Hematopoietic multipotent progenitor cell treated with erythropoietin and hydrocortisone succinate and interleukin-3 and kit ligand, for 17 days (in vitro differentiated cells): ENCODE measurements at regions not wholly inside any gene's neighbourhood (a gene's known extent, or its start where the extent isn't known, plus 50 kb on each side); places are given as distances from the start of the nearest gene placed in this dataset.
"Not testable (repeated sequence)": the region's sequence is repeated elsewhere in the genome, so short reads cannot be mapped to it uniquely, and the experiment has no call there.

ENCODE experiments used
- DNase-seq: peaks from one replicate; pipeline ENCODE4 v3.0.0-alpha.2; 2015; ENCODE audit warnings: low spot score

DNA sequence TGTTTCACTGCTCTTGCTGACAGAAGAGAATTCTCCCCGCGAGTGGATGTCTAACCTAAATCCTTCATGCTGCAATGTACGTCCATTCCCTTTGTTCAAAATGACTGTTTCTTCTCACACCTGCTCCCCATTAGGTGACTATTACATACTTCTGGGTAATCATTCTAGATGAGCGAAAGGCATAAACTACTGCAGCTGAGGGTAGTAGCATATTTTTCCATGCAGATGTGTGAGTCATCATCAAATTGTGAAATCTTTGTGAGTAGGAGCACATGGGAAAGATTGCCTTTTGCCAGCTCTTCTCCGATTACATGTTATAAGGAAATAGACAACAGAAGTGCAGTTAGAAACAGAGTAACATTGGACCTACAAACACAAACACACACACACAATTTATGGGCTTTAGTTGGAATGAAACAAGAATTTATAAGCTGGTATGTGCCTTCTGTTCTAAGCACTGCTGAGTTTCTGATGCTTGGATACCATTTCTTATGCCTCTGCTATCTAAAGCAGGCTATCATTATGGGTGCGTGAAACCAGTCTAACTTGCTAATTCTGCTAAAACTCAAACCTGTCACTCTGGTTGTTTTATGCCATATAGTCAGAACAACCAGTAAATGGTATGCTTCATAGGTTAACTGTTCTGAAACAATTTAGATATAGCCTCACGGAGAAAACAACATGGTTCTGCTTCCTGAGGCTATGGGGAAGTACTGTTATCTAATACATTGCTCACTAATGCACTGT lies 346.9 kb upstream of the PSMD7 start:
- no peak for DNase-seq

DNA sequence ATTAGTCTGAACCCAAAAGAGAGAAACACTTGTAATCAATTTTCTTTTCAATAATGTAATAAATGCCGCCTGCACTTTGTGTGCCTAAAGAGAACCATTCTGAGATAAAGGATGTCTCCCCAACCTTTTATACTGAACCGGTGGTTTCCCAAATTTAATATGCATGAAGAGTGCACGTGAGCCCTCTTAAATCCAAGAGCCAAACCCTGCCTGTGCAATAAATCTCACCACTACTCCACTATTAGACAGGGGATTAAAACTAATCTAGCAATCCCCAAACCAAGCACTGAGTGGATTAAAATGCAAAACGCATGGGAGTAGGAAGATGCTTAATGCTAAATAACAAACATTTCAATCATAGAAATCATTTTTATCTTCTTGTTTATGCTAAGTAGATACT lies 351.0 kb upstream of the PSMD7 start:
- no peak for DNase-seq

DNA sequence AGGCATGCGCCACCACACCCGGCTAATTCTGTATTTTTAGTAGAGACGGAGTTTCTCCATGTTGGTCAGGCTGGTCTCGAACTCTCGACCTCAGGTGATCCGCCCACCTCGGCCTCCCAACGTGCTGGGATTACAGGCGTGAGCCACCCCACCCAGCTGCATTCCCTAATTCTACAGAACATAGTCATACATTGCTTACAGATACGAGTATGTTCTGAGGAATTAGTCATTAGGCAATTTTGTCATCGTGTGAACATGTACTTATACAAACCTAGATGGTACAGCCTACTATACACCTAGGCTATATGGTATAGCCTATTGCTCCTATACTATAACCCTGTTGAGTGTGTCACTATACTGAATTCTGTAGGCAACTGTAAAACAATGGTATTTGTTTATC lies 353.4 kb upstream of the PSMD7 start:
- DNase-seq, result not testable (repeated sequence)

DNA sequence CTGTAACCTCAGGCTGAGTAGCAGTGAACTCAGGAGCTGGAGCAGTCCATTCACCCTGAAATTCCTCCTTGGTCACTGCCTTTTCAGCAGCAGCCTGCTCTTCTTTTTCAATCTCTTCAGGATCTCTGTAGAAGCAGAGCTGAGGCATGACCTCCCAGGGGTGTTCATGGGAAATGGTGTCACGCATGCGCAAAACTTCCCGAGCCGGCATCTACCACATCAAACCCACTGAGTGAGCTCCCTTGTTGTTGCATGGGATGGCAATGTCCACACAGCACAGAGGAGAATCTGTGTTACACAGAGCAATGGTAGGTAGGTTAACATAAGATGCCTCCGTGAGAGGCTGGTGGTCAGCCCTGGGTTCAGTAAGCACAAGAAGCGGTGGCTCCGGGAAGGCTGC lies 355.8 kb upstream of the PSMD7 start:
- DNase-seq, result not testable (repeated sequence)

DNA sequence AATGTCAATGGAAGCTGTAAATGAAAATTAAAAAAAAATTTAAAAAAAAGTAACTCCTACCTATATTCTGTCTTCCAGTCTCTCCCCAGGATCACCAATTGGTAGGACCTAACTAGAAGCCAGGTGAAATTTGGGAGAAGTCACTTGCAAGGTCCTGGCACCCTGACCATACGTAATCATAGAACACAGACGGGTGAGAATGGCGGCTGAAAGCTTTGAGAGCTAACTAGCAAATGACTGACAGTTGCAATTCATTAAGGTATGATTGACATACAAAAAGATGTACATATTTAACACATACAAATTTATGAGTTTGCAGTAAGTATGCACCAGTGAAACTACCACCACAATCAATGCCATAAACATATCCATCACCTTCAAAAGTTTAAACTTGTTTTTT lies 372.7 kb upstream of the PSMD7 start:
- no peak for DNase-seq

DNA sequence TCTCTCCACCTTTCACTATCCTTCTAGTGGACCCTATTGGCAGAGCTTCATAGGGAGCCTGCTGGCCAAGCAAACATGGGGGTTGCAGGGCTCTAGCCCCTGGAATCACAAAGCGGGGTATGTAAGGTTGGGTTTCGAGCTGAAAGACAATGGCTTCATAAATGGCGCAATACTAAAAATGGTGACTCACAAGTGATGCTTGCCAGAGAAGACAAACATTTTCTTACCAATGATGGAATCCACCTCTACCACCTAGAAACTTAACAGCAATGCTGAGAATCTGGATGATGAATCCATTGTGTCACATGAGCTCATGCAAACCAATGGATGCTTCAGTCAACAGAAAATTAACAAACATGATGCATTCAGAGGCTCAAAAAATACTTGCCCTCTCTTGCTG lies 375.3 kb upstream of the PSMD7 start:
- no peak for DNase-seq

DNA sequence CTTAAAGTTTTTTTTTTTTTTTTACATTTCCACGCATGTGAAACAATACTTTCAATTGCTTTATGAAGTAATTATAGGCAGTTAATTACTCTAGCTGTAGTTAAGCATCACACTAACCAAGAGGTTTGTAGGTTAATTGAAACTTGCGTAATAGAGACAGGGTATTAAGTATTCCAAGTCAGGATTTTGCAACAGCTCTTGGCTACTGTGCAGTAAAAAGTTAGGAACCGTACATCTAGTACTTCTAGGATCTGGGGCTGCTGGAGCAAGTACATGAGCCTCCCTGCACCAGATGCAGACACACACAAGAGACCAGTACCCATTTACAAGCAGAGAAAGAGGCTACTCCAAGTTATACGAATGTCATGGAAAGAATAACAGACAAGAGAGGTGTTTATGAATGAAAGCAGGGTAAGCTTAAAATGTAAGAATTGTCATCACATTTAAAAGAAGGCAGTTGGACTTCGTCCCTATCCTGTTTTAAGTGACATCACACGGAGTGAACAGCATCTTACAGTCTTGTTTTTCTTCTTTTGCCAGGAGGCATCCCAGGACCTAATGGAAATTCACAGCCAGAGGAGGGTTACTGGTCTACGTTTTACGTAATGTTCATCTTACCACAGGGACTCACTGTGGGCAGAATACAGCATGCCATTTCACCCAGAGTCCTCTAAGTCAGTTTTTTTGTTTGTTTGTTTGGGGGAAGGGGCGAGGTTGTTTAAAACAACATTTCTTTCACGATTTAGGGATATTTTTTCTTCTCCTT lies 379.6 kb upstream of the PSMD7 start:
- DNase-seq, result no peak

DNA sequence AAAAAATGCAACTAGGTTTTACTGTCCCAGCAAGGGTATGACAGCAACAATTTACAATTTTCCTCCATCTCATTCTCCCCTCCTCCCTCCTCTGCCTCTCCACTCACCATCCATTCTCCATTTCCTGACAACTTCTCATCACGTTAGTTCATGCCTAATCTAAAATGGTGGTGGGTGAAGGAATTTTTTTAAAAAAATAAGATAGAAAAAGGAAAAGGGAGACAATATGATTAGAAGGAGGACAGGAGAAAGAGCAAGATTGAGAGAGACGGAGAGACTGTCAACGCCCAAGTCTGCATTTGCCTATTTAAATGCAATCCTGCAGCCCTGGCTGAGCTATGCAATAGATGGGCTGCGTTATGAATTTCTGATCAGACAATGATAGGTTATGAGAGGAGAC lies 380.7 kb upstream of the PSMD7 start:
- no peak for DNase-seq

DNA sequence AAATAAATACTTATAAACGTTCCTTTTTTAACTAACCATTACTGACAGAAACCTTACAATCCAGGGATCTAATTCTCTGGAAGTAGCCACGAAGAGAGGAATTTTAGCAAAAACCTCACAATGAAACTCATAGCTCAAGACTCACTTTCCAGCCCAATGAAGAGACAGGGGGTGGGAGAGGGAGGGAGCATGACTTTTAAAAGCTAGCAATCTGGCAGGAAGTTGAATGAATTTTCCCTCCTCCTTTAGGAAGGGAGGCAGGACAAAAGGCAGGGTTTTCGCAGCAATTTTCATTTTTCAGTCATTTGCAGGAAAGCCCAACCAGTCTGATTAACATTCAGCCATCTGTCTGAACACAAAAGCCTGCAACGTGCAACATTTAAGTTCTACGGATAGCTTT lies 381.5 kb upstream of the PSMD7 start:
- DNase-seq, result no peak

DNA sequence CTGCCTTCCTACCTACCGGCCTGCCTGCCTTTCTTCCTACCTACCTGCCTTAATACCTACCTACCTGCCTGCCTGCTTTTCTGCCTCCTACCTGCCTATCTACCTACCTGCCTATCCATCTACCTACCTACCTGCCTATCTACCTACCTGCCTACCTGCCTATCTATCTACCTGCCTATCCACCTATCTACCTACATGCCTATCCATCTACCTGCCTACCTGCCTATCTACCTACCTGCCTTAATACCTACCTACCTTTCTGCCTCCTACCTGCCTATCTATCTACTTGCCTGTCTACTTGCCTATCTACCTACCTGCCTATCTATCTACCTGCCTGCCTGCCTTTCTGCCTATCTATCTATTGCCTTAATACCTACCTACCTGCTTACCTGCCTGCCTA lies 383.8 kb upstream of the PSMD7 start:
- DNase-seq, result no peak

DNA sequence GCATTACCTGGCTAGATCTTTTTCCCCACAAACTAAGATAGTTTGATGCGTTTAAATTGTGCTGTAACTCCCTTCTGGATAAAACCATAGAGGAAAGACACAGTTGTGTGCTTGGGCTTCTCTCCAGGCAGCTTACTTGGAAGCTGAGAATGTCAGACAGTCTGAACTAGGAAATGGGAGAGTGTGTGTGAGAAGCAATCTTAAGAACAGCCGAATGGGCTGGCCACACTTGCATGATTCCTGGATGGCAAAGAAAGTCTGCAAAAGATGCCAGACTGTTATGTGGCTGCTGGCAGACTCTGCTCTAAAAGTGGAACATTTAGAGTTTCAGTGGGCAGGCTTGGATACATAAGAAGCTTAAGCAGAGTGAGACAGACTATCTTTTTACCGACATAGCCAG lies 384.3 kb upstream of the PSMD7 start:
- DNase-seq, result no peak

DNA sequence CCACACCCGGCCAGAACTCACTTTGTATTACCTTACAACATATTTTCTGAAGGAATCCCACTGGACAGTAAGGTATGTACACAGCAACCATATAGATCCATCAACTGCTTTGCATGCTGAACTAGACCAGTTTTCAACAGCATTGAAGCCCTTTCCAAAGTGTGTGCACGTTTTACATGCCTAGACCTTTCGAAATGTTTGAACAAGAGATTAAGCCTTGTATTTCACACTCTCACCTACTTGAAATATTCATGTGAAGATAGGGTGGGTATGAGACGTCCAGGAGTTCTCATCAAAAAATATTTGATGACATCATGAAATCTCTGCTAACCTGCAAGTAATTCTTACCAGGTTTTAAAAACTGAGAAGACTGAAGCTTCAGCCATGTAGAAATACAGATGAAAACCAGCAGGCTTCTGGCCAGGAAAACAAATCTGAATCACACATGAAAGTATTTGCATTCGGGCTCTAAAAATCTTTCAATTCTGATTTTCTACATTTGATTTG lies 387.0 kb upstream of the PSMD7 start:
- no peak for DNase-seq

DNA sequence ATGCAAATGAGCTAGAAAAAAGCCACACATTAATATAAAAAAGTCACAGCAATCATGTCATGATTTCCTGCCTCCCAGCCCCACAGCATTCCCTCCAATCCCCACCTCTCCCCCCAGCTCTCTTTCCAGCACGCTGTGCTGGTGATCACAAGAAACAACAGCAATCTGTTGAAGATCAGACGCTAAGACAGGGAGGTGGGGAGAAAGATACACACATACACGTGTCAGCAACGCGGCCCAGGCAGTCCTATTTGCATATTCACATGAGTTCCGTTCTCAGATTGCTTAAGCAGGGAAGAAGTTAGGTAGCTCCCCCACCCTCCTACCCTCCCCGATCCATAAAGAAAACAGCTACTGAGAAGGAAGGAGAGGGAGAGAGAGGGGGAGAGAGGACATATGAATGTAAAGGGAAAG lies 405.5 kb upstream of the PSMD7 start:
- no peak for DNase-seq

DNA sequence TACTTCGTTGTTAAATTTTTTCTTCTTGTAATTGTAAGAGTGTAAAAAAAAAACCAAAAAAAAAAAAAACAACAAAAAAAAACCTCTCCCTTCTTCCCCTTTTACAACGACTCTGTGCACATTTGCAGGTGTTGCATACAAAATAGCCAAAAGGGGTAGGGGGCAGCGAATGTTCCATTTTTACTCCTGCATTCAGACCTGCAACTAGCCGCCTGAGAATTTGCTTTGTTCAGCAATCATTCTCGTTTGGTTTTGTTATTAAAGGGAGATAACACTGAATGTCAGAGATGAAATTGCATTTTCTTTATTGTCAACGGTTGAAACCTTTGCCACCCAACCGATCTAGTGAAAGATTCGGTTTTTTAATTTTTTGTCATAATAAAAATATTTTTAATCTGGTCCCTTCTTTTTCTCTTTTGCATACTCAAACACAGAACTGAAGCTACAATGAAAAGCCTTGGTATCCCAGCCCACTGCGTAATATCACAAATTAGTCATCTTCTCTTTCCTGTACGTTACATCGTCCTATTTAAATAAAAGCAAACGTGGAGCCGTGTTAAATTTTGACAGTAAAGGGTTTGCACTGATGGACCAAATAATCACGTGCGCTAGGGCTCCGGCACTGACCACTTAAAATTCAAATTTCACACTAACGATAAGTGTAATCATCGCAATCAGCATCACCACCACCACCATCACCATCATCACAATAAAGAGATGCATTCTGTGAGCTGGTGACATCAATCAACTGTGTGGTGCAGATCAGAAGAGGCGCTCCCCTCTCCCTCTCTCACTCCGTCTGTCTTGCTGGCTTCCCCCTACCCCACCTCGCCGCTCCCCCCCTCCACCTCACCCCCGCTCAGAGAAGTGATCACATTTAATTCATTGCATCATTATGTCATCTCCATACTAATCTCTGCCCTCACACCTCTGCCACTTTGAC lies 406.2 kb upstream of the PSMD7 start:
- no peak for DNase-seq

DNA sequence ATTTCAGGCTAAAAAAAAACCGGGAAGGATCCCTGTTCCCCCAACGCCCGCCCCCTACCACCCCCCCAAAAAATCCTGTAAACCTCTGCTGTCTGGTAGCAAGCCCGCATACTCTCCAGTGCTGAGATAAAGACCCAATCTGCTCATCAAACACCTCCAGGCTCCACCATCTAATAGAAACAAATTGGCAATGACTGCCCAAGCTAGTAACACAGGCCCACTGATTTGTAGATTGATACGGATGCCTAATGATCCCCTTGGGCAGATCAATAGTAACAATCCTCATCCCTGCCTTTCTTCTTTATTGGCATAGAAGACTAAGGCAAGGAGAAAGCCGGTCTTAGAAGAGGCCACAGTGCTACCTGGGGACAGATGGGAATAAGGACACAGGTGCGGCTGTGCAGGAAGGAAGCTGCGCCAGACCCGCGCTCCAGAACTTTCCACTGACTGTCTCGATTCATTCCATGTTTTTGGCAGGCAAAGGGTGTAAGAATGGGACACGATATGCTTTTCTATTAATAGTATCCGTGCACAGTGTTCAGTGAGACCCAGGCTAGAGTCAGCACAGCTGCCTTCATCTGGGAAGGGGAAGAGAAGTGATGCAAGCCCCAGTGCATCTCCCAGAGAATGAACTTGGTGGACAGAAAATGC lies 407.6 kb upstream of the PSMD7 start:
- no peak for DNase-seq

DNA sequence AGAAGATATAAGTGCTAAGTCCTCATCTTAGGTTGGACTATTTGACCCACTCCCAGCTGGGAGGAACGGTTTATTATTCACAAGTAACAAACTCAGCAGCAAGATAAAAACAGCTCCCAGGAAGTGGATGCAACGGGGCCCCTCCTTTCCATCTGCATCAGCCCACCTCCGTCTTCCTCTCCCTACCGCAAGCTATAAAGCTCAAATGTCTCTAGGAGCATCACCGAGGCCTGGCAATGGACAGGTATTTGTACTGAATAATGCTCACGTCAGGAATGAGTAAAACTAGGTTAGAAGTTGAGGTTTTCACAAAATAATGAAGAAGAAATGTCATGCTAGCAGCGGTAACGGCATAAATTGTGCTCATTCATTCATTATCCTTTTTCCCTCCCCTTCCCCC lies 408.7 kb upstream of the PSMD7 start:
- DNase-seq, result no peak

DNA sequence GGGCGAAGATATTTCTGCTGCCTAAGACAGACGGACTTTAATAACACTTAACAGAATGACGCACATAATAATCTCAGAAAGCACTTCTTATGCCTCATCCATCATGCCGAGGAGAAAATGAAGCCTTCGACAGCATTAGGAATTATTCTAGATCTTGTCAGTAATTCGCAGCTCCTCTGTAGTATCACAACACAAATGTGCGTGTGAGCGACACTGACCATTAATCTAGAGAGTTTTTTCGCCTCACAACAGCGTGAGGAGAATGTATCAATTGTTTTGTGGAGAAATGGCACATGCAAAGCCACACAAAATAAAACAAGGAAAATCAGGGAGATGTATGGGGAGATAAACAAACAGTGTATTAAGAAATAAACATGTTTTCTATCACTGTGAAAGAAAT lies 410.2 kb upstream of the PSMD7 start:
- no peak for DNase-seq

DNA sequence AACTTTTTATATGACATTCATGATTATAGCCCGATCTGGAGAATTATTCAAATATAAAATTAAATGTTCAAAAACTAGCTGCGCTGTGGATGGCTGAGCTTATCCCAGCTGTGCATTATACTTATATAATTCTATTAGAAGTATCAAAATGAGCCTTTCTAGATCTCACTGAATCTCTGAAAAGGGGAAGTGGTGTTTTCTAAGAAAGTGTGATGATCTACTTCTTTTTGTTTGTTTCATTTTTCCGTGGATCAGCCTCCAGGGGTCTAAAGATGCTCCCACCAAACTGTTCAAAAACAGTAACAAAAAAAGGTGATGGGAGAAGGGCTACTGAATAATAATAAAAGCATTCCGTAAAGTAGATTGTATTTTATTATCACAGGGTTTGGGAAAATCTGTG lies 411.3 kb upstream of the PSMD7 start:
- DNase-seq, result no peak

DNA sequence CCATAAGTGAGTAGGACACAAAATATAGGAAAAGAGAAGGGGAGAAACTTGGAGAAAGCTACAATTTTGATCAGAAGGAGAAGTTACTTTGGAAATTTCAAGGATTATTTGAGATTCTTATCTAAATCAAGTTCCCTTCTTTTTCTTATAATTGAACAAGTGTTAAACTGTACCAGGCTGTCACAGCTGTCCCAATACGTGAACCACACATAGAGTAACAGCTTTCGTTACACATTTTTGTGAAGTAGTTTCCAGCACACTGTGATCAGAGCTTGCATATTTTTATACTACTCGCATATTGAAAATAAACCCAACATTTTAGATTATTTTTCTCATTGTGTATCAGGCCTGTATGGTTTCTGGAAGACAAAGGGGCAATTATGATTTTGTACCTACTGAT lies 412.8 kb upstream of the PSMD7 start:
- no peak for DNase-seq

DNA sequence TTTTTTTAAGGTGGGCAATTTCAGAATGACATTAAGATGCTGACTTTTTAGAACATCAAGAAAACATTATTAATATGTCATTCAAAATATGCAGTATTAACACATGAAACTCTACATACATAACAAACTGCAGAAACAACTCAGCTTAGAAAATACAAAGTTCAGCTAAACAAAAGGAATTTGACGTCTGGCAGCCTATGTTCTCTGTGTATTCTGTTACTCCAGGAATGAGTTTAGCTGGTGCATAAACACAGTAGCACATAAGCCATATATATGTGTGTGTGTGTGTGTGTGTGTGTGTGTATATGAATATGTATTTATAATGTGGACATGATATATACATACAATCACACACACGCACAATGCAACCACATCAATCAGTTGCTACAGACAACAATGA lies 413.5 kb upstream of the PSMD7 start:
- no peak for DNase-seq

DNA sequence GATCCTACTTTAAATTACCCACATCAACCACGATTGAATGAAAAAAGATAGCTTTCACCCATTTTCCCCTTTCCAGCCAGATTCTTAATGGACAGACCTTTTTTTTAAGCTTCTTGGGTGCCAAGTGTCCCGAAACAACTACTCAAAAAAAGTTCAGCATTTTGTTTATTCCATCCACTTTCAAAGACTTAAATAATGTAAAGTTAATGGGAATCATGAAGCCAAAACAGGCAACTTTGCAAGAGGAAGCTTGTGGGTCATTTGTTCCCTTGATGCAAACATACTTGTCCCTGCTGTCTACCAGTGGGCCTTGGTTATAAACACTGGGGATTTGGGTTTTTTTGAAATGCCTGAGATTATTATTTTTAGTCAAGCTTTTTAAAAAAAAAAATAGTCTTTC lies 414.0 kb upstream of the PSMD7 start:
- DNase-seq, result no peak

DNA sequence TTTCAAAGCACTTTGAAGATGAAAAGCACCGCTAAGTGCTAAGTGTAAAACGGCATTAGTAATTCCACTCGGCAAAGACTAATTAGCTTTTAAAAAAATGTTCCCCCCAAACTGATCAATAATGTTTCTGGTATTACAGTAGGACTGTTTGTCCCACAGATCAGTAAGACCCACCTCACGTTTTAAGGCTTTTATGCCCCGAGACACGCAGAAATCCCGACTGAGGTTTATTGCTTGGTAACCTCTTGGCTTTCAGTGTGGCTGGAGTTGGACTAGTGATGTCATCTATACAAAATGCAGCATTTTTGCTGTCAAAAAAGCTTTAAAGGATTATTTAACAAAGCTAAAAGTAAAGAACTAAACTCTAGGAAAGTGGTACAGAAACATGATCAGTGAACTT lies 414.6 kb upstream of the PSMD7 start:
- no peak for DNase-seq
